ENCODE measurements at regions not wholly inside any gene's neighbourhood (a gene's known extent, or its start where the extent isn't known, plus 50 kb on each side); places are given as distances from the start of the nearest gene placed in this dataset.

DNA sequence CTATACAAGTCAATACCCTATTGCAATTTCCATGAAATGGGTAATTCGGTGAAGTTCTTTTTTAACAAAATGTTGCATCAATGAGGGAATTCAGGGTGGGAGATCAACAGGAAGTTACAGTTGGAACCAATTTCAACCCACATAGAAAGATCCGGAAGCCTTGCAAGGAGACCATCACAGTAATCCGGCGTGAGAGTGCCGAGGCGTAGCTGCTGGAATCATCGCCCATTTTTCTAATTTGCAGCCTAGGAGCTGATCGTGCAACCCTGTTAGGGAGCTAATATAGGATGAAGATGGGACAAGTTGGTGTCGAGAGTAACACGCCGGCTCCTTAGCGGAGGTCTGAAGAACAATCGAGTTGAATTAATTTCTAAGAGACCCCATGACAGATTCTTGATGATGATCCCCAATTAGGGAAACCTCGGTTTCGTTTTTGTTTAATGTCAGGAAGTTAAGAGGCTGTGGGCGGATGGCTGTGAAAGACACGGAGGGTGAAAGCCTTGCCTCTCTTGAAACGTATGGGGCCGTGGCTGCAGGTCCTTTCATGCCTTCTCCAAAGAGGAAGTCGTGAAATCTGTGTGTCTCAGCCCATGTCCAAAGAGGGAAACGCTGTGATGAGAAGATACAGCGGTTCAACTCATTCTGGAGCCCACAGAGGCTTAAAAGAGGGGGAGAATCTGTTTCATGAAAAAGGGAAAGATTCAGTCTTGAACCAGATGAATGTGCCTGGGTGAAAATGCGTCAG, 51.2 kb upstream of the CARD11 start:
- TF ChIP-seq, protein P1, sequence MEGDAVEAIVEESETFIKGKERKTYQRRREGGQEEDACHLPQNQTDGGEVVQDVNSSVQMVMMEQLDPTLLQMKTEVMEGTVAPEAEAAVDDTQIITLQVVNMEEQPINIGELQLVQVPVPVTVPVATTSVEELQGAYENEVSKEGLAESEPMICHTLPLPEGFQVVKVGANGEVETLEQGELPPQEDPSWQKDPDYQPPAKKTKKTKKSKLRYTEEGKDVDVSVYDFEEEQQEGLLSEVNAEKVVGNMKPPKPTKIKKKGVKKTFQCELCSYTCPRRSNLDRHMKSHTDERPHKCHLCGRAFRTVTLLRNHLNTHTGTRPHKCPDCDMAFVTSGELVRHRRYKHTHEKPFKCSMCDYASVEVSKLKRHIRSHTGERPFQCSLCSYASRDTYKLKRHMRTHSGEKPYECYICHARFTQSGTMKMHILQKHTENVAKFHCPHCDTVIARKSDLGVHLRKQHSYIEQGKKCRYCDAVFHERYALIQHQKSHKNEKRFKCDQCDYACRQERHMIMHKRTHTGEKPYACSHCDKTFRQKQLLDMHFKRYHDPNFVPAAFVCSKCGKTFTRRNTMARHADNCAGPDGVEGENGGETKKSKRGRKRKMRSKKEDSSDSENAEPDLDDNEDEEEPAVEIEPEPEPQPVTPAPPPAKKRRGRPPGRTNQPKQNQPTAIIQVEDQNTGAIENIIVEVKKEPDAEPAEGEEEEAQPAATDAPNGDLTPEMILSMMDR (IDR thresholded peaks at IDR 0.05; ENCODE audit: low read depth, low read length) = no peak
- DNase-seq = no peak

DNA sequence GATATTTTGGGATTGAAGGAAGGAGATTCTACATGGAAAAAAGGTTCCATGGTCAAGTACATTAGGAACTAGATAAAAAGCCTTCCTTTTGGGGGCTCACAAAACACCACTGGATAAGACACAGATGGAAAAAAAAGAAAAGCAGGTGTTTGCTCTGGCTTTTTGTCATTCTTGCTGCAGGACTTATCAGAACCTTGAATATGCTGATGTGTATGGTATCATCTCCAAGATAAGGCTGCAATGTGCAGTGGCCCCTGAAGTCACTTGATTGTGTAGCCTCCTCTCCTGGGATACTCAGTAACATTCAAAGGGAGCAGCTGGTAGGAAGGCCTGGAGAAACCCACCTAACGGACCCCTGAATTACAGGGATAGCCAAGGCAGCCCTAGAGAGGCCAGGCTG, 54.1 kb upstream of the CARD11 start:
- no peak overlapping the region for H3K4me3 ChIP-seq (ENCODE audit: low read depth, low read length)
- DNase-seq = no peak
- H3K9me3 ChIP-seq (ENCODE audit: severe bottlenecking) = no peaks in the 10 kb centered on the region
- no peaks in the 10 kb centered on the region for H3K27me3 ChIP-seq (ENCODE audit: insufficient read depth, low read depth, severe bottlenecking)
- H3K36me3 ChIP-seq = no peaks in the 10 kb centered on the region
- TF ChIP-seq, protein P1 (IDR thresholded peaks at IDR 0.05; ENCODE audit: low read depth, low read length) = no peak
- H3K27ac ChIP-seq = no peak overlapping the region

More for the DNA sequence above, 51.2 kb upstream of the CARD11 start:
- H3K27me3 ChIP-seq (ENCODE audit: insufficient read depth, low read depth, severe bottlenecking) = no peaks in the 10 kb centered on the region
- H3K4me3 ChIP-seq (ENCODE audit: low read depth, low read length) = no peak overlapping the region
- H3K9me3 ChIP-seq (ENCODE audit: severe bottlenecking) = no peaks in the 10 kb centered on the region
- H3K27ac ChIP-seq = no peak overlapping the region
- no peaks in the 10 kb centered on the region for H3K36me3 ChIP-seq

DNA sequence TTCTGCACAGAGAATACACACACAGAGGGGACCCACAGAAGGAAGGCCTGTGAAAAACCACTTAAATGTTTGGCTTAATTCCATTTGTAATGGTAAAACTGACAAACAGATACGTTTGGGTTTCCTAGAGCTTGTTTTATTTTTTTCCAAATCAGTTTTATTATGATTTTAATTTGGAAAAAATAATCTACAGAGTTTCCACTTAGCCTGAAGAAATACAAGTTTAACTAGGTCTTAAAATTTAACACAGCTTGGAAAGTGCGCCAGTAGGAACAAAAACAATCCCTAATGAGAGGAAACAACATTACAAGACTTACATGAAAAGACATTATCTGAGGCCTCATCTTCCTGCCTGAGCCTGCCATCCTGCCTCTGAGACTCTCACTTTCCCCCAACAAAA, 58.5 kb upstream of the CARD11 start:
- Histone ChIP-seq H3K4me3 (ENCODE audit: low read depth, low read length) (no peak overlapping the region), H3K36me3 (no peaks in the 10 kb centered on the region), H3K9me3 (ENCODE audit: severe bottlenecking) (no peaks in the 10 kb centered on the region), H3K27me3 (ENCODE audit: insufficient read depth, low read depth, severe bottlenecking) (no peaks in the 10 kb centered on the region), H3K27ac (no peak overlapping the region)
- TF ChIP-seq, protein P1 (IDR thresholded peaks at IDR 0.05; ENCODE audit: low read depth, low read length) = no peak
- no peak for DNase-seq

DNA sequence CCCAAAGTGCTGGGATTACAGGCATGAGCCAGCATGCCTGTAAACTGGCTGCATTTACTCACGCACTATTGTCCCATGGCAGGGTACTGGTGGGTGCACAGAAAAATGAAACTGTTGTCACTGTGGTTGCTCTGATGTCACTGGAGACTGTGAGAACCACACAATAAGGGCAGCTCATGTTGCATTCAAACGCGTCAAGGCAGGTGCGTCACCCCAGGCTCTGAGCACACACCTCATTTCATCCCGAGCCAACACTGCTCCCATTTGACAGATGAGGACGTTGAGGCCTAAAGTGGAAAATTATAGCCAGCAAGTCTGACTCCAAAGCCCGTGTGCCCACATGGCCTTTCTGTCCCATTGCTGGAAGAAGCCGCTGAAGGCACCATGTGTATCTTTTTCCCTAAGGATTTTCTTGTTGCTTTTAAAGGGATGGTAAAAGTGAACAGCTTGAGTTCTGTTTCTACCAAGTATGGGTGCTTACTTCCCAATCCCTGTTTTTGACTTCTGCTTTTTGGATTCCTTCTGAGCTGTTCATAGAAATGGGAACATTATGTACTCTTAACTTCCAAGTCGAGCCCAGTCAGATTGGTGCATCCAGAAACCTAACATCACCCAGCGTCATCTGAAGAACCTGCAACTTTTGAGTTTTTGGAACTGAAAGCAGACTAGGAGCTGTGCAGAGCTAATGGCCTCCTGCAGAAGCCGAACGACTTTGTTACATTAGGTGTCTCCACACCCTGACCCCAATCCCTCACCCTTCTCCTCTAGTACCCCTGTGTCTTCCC, 60.1 kb upstream of the CARD11 start:
- Histone ChIP-seq H3K27ac (no peak overlapping the region), H3K4me3 (ENCODE audit: low read depth, low read length) (no peak overlapping the region), H3K9me3 (ENCODE audit: severe bottlenecking) (no peaks in the 10 kb centered on the region), H3K36me3 (no peaks in the 10 kb centered on the region), H3K27me3 (ENCODE audit: insufficient read depth, low read depth, severe bottlenecking) (no peaks in the 10 kb centered on the region)
- TF ChIP-seq, protein P1 (IDR thresholded peaks at IDR 0.05; ENCODE audit: low read depth, low read length) = no peak
- DNase-seq = no peak

DNA sequence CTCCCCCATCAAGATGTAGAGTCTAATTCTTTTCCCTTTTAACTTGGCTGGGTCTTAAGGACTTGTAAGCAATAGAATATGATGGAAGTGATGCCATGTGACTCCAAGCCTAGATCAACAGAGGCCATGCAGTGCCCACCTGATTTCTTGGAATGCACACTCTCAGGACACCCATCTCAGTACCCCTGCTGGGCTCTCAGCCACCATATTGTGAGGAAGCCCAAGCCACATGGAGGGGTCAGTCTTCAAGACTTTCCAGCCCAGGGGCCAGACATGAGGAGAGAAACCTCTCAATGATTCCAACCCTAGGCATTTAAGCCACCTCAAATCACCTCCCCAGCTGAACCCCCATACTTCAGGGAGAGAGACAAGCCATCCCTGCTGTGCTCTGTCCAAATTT, 62.2 kb upstream of the CARD11 start:
- DNase-seq = no peak
- no peaks in the 10 kb centered on the region for H3K9me3 ChIP-seq (ENCODE audit: severe bottlenecking)
- TF ChIP-seq, protein P1 (IDR thresholded peaks at IDR 0.05; ENCODE audit: low read depth, low read length) = no peak
- no peaks in the 10 kb centered on the region for H3K36me3 ChIP-seq
- no peaks in the 10 kb centered on the region for H3K27me3 ChIP-seq (ENCODE audit: insufficient read depth, low read depth, severe bottlenecking)
- no peak overlapping the region for H3K4me3 ChIP-seq (ENCODE audit: low read depth, low read length)
- no peak overlapping the region for H3K27ac ChIP-seq
